Esophagus (tissue), 2 donors: ENCODE measurements at regions not wholly inside any gene's neighbourhood (a gene's known extent, or its start where the extent isn't known, plus 50 kb on each side); places are given as distances from the start of the nearest gene placed in this dataset.
A peak's percentile ranks its signal among the peaks of the same experiment; 100 is the strongest.

ENCODE experiments used
- H3K27ac ChIP-seq, 2 donors: one replicate each; pipeline ENCODE4 v1.5.1; 2013; ENCODE audit warnings: low read depth in 2 of 2, mild to moderate bottlenecking in 2 of 2, inconsistent platforms in 1 of 2, low read length in 1 of 2, moderate library complexity in 1 of 2
- H3K27me3 ChIP-seq, 2 donors: one replicate each; pipeline ENCODE4 v1.6.1; 2013; ENCODE audit warnings: low read length in 2 of 2, control low read depth in 1 of 2, mild to moderate bottlenecking in 1 of 2; ENCODE audit not compliant: insufficient read depth in 2 of 2, control insufficient read depth in 1 of 2
- H3K36me3 ChIP-seq, 2 donors: one replicate each; pipeline ENCODE4 v1.6.1; 2013; ENCODE audit warnings: low read length in 1 of 2; ENCODE audit not compliant: control insufficient read depth in 2 of 2, insufficient read depth in 2 of 2
- H3K4me1 ChIP-seq, 2 donors: one replicate each; pipeline ENCODE4 v1.6.1; 2013; ENCODE audit warnings: low read length in 1 of 2; ENCODE audit not compliant: control insufficient read depth in 2 of 2, insufficient read depth in 2 of 2
- H3K4me3 ChIP-seq, 2 donors: one replicate each; pipeline ENCODE4 v1.5.1; 2013; ENCODE audit warnings: low read length in 2 of 2, mild to moderate bottlenecking in 2 of 2, low read depth in 1 of 2, moderate library complexity in 1 of 2
- H3K9me3 ChIP-seq, 2 donors: one replicate each; pipeline ENCODE4 v1.6.1; 2013; ENCODE audit warnings: mild to moderate bottlenecking in 2 of 2, low read depth in 1 of 2, low read length in 1 of 2, moderate library complexity in 1 of 2; ENCODE audit not compliant: control insufficient read depth in 2 of 2, insufficient read depth in 1 of 2
- WGBS, 2 donors: extraction: QIAGEN DNeasy Blood & Tissue Kit; methylation state at CpG; one replicate each; pipeline ENCODE4 v1.1.7; 2013; 5-methylcytosine and 5-hydroxymethylcytosine counted together
- donor health status: healthy with polysubstance abuse.
- donor health status: Bipolar disorder and iron deficiency.

DNA sequence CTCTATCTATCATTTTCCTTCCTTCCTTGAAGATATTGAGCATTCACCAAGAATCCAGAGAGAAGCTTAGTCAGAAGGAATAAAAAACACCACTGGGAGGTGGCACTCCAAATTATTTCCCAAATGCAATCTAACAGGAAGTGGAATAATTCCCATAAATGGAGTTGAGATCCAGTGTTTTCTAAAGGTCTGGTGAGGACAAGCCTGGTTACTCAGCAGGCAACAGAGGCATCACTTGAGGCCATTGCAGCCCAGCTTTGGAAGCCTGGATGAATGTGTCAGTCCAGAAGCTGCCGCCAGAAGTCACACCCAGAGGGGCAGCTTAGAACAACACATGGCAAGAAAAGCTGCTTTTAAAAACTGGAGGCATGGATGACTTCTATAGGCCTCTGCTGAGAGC lies 288.9 kb upstream of the KLF6 start:
- WGBS, 2 donors = 44 to 58% methylated on average over 1 of the region's 1 CpG
- H3K4me1 ChIP-seq = peaks cover 0 to 14% of the 10 kb centered on the region in 2 donors
- H3K9me3 ChIP-seq = no peaks in the 10 kb centered on the region
- peak overlapping the region in 1 of 2 donors; percentile 14 for H3K27ac ChIP-seq
- H3K36me3 ChIP-seq = no peaks in the 10 kb centered on the region
- no peaks in the 10 kb centered on the region for H3K27me3 ChIP-seq
- no peak overlapping the region for H3K4me3 ChIP-seq

GRCh38 chr10:4070921-4071660 lies 286.1 kb upstream of the KLF6 start:
- Histone ChIP-seq H3K4me1 (peaks cover 0 to 14% of the 10 kb centered on the region in 2 donors), H3K27ac (no peak overlapping the region)
- 70 to 77% methylated on average over 11 of the region's 11 CpGs for WGBS, 2 donors

DNA sequence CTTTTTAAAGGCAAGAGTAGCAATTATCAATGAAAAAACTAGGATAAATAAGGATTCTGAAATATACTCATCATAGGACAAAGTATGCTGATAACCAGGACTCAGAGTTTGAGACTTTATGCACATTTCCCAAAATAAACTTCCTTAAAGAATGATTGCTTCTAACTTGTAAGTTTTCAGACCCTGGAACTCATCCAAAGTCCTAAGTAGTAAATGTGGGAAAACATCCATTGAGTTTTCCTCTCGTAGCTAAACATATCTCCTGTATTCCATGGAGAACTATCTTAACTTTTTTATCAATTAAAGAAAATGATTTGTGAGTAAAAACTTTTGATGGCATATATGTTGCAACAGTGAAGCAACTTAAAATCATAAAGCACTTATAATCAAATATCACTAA lies 285.2 kb upstream of the KLF6 start:
- Histone ChIP-seq H3K27me3 (no peaks in the 10 kb centered on the region), H3K9me3 (no peaks in the 10 kb centered on the region), H3K27ac (no peak overlapping the region), H3K4me3 (no peak overlapping the region), H3K36me3 (no peaks in the 10 kb centered on the region), H3K4me1 (peaks cover 0 to 12% of the 10 kb centered on the region in 2 donors)
- 67 to 70% methylated on average over 1 of the region's 1 CpG for WGBS, 2 donors

More at GRCh38 chr10:4070921-4071660, 286.1 kb upstream of the KLF6 start:
- Histone ChIP-seq H3K9me3 (no peaks in the 10 kb centered on the region), H3K27me3 (no peaks in the 10 kb centered on the region), H3K36me3 (no peaks in the 10 kb centered on the region), H3K4me3 (no peak overlapping the region)

DNA sequence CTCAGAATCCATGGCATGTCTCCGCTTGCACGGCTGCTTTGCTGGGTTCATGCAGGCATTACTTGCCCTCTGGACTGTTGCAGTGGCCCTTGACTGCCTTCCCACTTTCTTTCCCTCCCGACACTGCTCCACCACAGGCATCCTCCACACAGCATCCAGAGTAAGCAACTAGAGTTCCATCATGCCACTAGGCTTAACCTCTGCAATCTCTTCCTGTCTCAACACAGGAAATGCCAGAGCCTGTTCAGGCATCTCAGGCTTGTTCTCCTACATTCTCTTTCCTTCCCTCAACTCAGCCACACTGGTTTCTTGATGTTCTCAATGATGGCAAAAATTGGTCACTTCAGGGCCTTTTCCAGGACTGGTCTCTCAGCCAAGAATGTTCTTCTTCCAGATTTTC lies 284.5 kb upstream of the KLF6 start:
- H3K27ac ChIP-seq = no peak overlapping the region
- peaks cover 0 to 8% of the 10 kb centered on the region in 2 donors for H3K4me1 ChIP-seq
- H3K9me3 ChIP-seq = no peaks in the 10 kb centered on the region
- WGBS, 2 donors = 62 to 76% methylated on average over 3 of the region's 3 CpGs
- no peak overlapping the region for H3K4me3 ChIP-seq
- no peaks in the 10 kb centered on the region for H3K27me3 ChIP-seq
- no peaks in the 10 kb centered on the region for H3K36me3 ChIP-seq

DNA sequence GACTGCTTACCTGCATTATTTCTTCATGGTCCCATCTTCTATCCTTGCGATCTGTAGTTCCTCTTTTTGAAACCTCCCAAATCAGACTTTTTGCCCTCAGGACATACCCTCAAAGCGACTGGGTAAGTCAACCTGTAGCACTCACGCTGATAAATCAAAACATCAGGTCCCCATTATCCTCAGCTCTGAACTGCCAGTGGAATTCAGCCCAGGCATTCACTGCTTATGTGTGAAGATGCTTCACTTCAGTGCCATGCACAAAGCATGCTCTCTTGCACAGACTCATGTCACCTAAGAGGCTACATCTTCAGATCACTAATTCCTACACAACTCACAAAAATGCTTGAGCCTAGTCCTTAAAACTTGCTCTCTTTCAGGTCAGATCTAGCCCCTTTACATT lies 283.6 kb upstream of the KLF6 start:
- Histone ChIP-seq H3K9me3 (no peaks in the 10 kb centered on the region), H3K4me1 (peaks cover 0 to 5% of the 10 kb centered on the region in 2 donors), H3K27ac (no peak overlapping the region), H3K36me3 (no peaks in the 10 kb centered on the region), H3K27me3 (no peaks in the 10 kb centered on the region), H3K4me3 (no peak overlapping the region)
- WGBS, 2 donors = 93 to 97% methylated on average over 3 of the region's 3 CpGs

GRCh38 chr10:4067931-4068561 lies 283.0 kb upstream of the KLF6 start:
- H3K4me1 ChIP-seq = peaks cover 0 to 5% of the 10 kb centered on the region in 2 donors
- no peaks in the 10 kb centered on the region for H3K36me3 ChIP-seq
- no peak overlapping the region for H3K27ac ChIP-seq
- H3K9me3 ChIP-seq = no peaks in the 10 kb centered on the region
- H3K4me3 ChIP-seq = no peak overlapping the region
- no peaks in the 10 kb centered on the region for H3K27me3 ChIP-seq
- 64 to 67% methylated on average over 6 of the region's 6 CpGs for WGBS, 2 donors

- 61 to 74% methylated on average over 5 of the region's 5 CpGs for WGBS, 2 donors
- Histone ChIP-seq H3K4me3 (no peak overlapping the region), H3K36me3 (no peaks in the 10 kb centered on the region), H3K4me1 (peaks cover 2 to 5% of the 10 kb centered on the region in 2 donors), H3K27ac (no peak overlapping the region), H3K9me3 (no peaks in the 10 kb centered on the region), H3K27me3 (no peaks in the 10 kb centered on the region)
Measured at GRCh38 chr10:4067531-4067930, 282.5 kb upstream of the KLF6 start.

- Histone ChIP-seq H3K27me3 (no peaks in the 10 kb centered on the region), H3K36me3 (no peaks in the 10 kb centered on the region), H3K4me1 (peaks cover 2 to 5% of the 10 kb centered on the region in 2 donors), H3K27ac (no peak overlapping the region), H3K9me3 (no peaks in the 10 kb centered on the region), H3K4me3 (no peak overlapping the region)
- 71 to 83% methylated on average over 4 of the region's 4 CpGs for WGBS, 2 donors
Measured at GRCh38 chr10:4066581-4067390, 281.8 kb upstream of the KLF6 start.

- H3K4me3 ChIP-seq = no peak overlapping the region
- no peaks in the 10 kb centered on the region for H3K9me3 ChIP-seq
- 96% methylated on average over 6 of the region's 6 CpGs for WGBS, 2 donors
- H3K36me3 ChIP-seq = no peaks in the 10 kb centered on the region
- no peaks in the 10 kb centered on the region for H3K27me3 ChIP-seq
- peaks cover 2 to 3% of the 10 kb centered on the region in 2 donors for H3K4me1 ChIP-seq
- H3K27ac ChIP-seq = no peak overlapping the region
Measured at GRCh38 chr10:4064489-4064888, 279.5 kb upstream of the KLF6 start.
